ENCODE measurements at regions not wholly inside any gene's neighbourhood (a gene's known extent, or its start where the extent isn't known, plus 50 kb on each side); places are given as distances from the start of the nearest gene placed in this dataset.
"Not testable (repeated sequence)": the region's sequence is repeated elsewhere in the genome, so short reads cannot be mapped to it uniquely, and the experiment has no call there.

- intact Hi-C loops (cut with DNase I, micrococcal nuclease), result no loop called here
- Histone ChIP-seq H3K9me3 (no peaks in the 10 kb centered on the region), H3K4me1 (ENCODE audit: low read depth) (peaks cover 15% of the 10 kb centered on the region), H3K4me3 (no peak overlapping the region), H3K36me3 (ENCODE audit: low read depth) (no peaks in the 10 kb centered on the region)
- ATAC-seq (peak; percentile 97), DNase-seq (peak; percentile 76 to 79 (median 77))
- TF ChIP-seq CTCF (IDR thresholded peaks at IDR 0.05), result no peak
Observed at GRCh38 chr12:105676694-105677093, 346.2 kb downstream of the C12orf75 start.

- H3K4me3 ChIP-seq, result no peak overlapping the region
- H3K9me3 ChIP-seq, result no peaks in the 10 kb centered on the region
- H3K4me1 ChIP-seq (ENCODE audit: low read depth), result peaks cover 15% of the 10 kb centered on the region
- H3K36me3 ChIP-seq (ENCODE audit: low read depth), result no peaks in the 10 kb centered on the region
- TF ChIP-seq CTCF (IDR thresholded peaks at IDR 0.05), result no peak
- intact Hi-C loops (cut with DNase I, micrococcal nuclease), result no loop called here
- ATAC-seq (no peak), DNase-seq (no peak)
Observed at GRCh38 chr12:105677672-105678071, 347.2 kb downstream of the C12orf75 start.

GRCh38 chr12:105679982-105680381 lies 349.5 kb downstream of the C12orf75 start:
- Histone ChIP-seq H3K4me3 (no peak overlapping the region), H3K9me3 (no peaks in the 10 kb centered on the region), H3K36me3 (ENCODE audit: low read depth) (no peaks in the 10 kb centered on the region), H3K4me1 (ENCODE audit: low read depth) (peaks cover 15% of the 10 kb centered on the region)
- no peak for TF ChIP-seq CTCF (IDR thresholded peaks at IDR 0.05)
- no peak for DNase-seq
- intact Hi-C loops (cut with DNase I, micrococcal nuclease), result no loop called here
- ATAC-seq, result no peak

- TF ChIP-seq CTCF (IDR thresholded peaks at IDR 0.05), result no peak
- Histone ChIP-seq H3K36me3 (ENCODE audit: low read depth) (no peaks in the 10 kb centered on the region), H3K4me3 (no peak overlapping the region), H3K9me3 (no peaks in the 10 kb centered on the region), H3K4me1 (ENCODE audit: low read depth) (peaks cover 5% of the 10 kb centered on the region)
- no peak for DNase-seq
- ATAC-seq, result no peak
- intact Hi-C loops (cut with DNase I, micrococcal nuclease), result no loop called here
Observed at GRCh38 chr12:105681341-105681740, 350.9 kb downstream of the C12orf75 start.

- H3K4me3 ChIP-seq; H3K36me3 ChIP-seq (ENCODE audit: low read depth); intact Hi-C loops (cut with DNase I, micrococcal nuclease); H3K9me3 ChIP-seq; H3K4me1 ChIP-seq (ENCODE audit: low read depth); ATAC-seq; DNase-seq: not testable (repeated sequence)
Observed at GRCh38 chr12:105682821-105683220, 352.3 kb downstream of the C12orf75 start.

GRCh38 chr12:105683836-105684235 lies 353.3 kb downstream of the C12orf75 start:
- H3K4me1 ChIP-seq (ENCODE audit: low read depth); DNase-seq; intact Hi-C loops (cut with DNase I, micrococcal nuclease); H3K4me3 ChIP-seq; H3K36me3 ChIP-seq (ENCODE audit: low read depth); H3K9me3 ChIP-seq; ATAC-seq: not testable (repeated sequence)

- ATAC-seq, result no peak
- Histone ChIP-seq H3K36me3 (ENCODE audit: low read depth) (no peaks in the 10 kb centered on the region), H3K9me3 (no peaks in the 10 kb centered on the region), H3K4me3 (no peak overlapping the region), H3K4me1 (ENCODE audit: low read depth) (no peaks in the 10 kb centered on the region)
- no peak for TF ChIP-seq CTCF (IDR thresholded peaks at IDR 0.05)
- DNase-seq, result no peak
- intact Hi-C loops (cut with DNase I, micrococcal nuclease), result no loop called here
Observed at GRCh38 chr12:105698075-105698474, 367.6 kb downstream of the C12orf75 start.

All from mucosa of descending colon (tissue), 3 donors.